ENCODE measurements at regions not wholly inside any gene's neighbourhood (a gene's known extent, or its start where the extent isn't known, plus 50 kb on each side); places are given as distances from the start of the nearest gene placed in this dataset.
"Not testable (repeated sequence)": the region's sequence is repeated elsewhere in the genome, so short reads cannot be mapped to it uniquely, and the experiment has no call there.

DNA sequence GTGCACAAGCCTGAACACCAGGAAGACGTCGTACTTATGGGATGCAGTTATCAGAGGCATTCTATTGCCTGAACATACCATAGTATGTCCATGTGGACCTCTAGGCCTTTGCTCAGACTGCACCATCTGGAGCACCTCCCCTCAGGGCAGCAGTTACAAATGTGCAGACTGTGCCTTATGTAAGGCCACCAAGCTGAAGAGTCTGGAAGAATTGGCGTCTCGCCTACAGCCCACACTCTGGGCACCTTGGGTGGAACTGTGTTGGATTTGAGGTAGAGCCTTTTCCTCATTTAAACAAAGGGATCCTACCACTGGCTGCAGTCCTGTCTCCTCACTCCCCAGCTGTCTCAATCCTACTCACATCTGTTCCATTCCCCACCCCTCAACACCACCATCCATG lies 204.3 kb upstream of the FRMD6 start:
- no peak for DNase-seq

- DNase-seq = no peak
These were observed 202.7 kb upstream of the FRMD6 start for GRCh38 chr14:51448831-51449670.

- no peak for DNase-seq
These were observed 202.0 kb upstream of the FRMD6 start for GRCh38 chr14:51449681-51450080.

DNA sequence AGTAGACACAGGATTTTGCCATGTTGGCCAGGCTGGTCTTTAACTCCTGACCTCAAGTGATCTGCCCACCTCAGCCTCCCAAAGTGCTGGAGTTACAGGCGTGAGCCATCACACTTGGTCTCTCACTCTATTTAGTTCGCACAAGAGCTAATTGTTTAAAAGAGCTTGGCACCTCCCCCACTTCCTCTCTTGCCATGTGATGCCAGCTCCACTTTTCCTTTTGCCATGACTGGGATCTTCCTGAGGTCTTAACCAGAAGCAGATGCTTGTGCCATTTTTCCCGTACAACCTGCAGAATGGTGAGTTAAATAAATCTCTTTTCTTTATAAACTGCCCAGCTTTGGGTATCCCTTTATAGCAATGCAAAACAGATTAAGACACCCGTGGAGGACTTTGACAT lies 200.1 kb upstream of the FRMD6 start:
- DNase-seq = no peak

DNA sequence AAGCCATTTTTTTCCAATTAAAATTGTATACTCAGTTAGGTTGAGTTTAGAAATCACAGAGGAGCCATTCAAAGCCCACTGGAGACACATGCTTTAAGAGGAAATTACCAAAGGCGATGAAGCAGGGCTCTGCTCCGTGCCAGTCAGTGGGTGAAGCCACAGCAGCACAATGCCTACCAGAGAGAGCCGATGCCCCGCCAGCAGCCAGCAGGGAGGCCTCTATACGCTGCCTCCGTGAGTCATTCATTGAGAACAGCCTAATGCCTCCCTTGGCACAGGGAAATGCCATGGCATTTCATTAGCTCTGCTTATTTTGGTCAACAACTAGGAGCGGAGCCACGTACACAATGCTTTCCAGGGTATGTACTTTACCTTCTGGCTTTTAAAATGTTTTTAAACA lies 197.8 kb upstream of the FRMD6 start:
- DNase-seq = no peak

DNA sequence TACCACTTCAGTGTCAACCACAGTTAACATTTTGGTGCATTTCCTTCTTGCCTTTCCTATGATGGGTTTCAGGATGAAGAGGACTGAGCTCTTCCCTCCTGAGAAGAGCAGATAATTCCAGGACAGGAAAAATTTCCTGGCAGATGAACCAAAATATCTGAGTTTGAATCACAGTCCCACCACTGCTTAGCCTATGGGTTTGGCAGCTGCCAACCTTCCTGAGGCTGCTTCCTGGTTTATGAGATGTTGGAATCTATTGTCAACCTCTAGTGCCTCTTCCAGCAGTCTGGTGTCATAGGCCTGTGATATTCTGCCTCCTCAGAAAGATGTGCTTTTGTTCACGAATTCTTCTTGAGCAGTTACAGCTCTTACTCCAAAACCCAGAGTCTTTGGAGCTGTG lies 197.4 kb upstream of the FRMD6 start:
- DNase-seq = no peak

DNA sequence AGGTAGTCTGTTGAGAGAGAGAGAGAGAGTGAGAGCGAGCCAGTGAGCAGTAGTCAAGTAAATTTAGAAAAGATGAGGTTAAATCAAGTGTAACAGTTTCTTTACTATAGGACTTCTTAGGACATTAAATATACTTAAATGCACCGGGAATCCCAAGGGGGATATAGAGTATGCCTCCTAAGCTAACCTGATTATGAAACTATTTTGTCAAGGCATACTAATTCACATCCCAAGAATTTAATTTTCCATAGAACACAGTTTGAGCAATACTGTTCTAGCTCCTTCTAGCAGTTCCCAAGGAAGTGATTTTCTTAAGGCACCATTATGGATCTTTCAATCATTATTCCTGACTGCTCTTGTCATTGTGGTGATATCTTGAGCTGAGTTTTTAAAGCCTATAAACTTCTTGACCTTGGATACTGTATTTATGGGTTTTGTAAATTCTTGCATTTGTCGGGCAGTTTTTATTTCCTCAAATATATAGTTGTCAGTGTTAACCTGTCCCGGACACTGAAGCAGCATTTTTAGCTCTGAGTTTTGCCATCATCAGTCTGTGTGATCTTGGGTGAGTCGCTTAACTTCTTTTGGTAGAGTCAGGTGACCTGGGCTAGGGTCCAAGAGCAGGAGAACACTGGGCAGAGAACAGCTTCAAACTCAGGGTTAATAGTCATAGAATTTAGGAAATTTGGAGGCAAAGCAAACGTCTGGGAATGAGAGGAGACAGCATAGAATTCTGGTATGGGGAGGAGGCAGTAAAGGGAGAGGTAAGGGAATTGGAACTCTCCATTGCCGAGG lies 196.5 kb upstream of the FRMD6 start:
- DNase-seq = no peak

DNA sequence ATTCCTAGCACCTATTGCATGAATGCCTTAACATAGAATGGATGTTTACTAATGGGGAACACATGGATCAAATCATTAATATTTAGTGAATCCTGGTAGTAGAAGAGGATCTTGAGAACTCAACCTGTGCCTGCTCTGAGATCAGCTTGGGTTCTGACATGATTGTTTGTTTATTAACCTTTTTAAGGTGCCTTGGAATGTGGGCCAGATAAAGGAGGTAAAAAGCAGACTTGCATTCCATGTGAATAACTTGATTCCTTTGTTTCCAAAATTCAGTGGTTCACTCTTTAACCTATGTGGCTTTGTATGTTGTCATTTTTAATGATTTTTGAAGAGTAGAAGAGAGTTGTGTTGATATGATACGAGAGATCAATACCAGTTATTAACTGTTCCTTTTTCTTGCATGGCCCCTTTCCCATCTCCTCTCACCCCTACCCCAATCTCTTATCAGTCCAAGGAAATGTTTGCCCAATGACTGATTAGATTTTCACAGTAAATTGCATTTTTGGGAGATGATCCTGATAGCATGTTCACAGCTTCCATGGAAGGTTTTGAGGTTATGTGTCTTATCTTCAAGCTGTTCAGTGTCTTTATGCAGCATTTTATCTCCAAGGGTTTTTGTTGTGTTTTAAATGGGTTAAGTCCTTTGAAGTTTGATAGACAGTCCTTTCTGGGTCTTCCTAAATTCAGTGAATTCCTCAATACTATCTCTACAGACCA lies 193.7 kb upstream of the FRMD6 start:
- DNase-seq = no peak

- DNase-seq = no peak
These were observed 193.2 kb upstream of the FRMD6 start for GRCh38 chr14:51458563-51458955.

DNA sequence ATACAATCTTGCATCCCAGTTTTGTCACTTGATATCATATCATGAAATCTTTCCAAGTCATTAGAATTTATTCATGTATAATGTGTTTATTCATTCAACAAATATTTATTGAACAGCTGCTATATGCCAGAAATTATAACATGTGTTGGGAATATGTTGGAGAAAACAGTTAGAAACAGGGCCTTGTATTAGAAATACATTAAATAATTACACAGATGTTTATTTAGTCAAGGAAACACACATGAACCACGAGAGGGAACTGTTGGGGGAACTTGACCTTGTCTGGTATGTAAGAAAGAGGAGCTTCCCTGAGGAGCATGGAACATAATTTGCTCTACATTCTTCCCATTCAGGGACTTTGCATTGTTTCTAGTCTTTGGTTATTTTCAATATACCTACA lies 191.7 kb upstream of the FRMD6 start:
- no peak for DNase-seq

DNA sequence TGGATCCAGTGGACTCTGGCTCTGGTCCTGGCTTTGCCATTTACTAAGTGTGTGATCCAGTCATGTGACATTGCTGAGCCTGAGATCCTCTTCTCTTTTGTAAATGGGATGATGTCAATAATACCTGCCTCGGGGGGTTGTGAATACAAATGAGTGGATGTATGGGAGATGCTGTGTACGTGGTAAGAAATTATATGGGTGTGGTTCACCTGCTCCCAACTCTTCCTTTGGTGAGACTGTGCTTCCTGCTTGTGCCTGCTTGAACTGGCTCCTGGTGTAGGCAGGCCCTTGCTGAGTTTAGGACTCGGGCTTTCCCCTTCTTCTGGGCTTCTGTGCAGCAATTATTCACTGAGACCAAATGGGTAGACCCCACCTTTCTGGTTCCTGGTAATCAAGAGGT lies 189.5 kb upstream of the FRMD6 start:
- DNase-seq = no peak

- no peak for DNase-seq
These were observed 189.0 kb upstream of the FRMD6 start for GRCh38 chr14:51462706-51463105.

DNA sequence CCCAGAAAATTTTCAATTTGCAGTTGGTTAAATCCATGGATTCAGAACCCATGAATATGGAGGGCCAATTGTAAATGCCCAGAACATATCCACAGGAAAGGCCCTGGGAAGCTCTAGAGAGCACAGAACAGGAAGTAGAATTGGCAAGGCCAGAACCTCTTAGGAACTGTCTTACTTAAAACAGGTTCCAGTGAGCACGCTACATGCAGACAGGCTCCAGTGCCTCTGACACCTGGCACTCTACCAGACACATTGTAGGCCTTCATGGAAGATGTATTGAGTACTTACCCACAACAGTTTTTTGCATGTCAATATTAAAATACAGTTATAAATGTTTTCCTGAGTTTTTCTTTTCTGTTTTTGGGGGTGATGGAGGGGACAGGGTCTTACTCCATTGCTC lies 188.2 kb upstream of the FRMD6 start:
- no peak for DNase-seq

DNA sequence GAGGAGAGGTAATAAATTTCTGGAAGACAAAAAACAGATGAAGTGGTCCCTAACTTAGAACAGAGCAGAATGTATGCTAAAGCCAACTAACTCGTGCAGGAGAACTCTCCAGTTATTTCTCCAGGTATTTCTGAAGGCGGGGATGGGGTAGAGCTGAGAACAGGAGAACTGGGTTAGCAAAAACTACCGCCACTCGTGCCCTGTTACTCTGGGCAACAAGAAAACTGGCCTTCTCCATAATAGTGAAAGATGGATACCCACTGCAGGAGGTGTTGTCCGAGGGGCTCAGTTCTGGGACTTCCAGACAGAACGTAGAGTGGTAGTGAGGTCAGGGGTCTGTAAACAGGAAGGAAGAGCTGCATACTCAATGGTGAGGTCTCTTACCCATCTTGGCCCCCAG lies 187.3 kb upstream of the FRMD6 start:
- no peak for DNase-seq

- no peak for DNase-seq
These were observed 186.2 kb upstream of the FRMD6 start for GRCh38 chr14:51465486-51465885.

- not testable (repeated sequence) for DNase-seq
These were observed 184.3 kb upstream of the FRMD6 start for GRCh38 chr14:51467392-51467791.

DNA sequence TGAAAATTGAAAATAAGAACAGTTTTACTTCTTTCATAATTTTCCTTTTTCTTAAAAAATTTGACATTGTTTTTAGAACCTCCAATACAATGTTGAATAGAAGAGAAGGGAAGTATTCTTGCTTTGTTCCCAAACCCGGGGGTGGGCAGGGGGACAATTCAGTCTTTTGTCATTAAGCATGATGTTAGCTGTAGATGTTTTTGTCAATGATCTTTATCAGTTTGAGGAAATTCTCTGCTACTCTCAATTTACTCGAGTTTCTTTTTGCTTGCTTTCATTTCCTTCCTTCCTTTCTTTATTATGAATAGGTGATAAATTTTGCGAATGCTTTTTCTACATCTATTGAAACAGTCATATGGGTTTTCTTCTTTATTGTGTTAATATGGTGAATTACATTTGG lies 183.2 kb upstream of the FRMD6 start:
- no peak for DNase-seq

DNA sequence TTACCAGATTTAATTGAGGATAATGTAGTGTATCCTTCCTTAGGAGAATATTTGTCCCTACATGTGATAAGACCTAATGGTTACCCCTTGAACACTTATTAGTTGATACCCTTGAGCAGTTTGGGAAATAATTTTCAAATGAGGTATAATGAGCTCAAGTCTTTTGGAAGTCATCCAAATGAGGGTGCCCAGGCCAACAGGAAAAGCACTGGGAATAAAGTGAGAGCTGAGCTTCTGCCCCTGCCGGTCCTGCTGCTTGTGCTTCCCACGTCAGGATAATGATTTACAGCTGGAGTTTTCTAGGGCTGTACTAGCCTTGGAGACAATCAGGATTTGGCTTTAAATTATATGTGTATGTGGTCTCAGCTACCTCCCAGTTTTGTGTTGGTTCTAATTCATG lies 178.8 kb upstream of the FRMD6 start:
- no peak for DNase-seq

DNA sequence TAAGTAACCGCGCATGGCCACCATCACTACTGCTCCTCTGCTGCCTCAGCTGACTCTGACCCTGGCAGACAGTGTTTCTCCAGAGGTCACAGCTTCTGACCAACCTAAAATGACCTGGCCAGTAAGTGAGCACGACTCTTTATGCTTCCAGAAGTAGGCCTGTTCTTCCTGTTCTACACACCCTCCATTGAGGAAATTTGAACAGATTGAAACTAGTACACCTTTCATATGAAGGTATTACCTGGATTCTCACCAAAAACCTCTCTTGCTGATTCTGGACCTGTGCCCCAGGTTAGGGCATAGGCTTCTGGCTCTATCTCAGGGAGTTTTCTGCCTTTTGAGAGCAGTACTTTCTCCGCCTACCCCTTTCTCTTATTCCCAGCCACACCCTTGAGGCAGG lies 178.4 kb upstream of the FRMD6 start:
- no peak for DNase-seq

DNA sequence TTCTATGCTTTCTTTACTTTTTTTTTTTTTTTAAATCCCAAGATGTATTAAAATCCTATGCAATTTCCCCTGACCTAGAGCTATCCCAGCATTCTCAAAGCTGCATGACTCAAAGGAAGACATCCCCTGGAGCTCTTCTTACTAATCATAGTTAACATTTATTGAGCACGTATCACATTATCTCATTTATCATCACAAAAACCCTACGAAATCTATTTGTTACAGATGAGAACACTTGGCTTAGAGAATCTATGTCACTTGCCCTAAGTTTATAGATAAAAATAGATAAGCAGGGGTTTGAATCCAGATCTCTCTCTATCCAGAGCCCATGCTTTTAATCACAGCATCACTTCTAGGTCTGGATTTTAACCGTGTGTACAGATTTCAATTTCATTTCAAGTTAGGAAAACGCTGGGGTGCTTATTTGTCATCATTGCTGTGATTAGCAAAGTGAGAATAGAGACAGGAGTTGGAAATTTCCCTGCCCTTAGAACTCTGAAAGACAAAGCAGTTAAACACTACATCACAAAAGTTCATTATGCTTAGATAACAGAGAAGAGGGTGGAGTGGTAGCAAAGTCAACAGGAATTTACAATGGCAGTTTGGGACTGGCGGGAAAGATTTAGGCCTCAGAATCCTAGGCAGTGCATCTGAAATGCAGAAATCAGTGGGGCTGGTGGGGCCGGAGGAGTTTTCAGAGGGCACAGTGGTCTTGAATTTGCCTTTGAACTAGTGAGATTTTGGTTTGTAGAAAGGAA lies 177.7 kb upstream of the FRMD6 start:
- DNase-seq = no peak

- DNase-seq = no peak
These were observed 176.9 kb upstream of the FRMD6 start for GRCh38 chr14:51474854-51475253.

DNA sequence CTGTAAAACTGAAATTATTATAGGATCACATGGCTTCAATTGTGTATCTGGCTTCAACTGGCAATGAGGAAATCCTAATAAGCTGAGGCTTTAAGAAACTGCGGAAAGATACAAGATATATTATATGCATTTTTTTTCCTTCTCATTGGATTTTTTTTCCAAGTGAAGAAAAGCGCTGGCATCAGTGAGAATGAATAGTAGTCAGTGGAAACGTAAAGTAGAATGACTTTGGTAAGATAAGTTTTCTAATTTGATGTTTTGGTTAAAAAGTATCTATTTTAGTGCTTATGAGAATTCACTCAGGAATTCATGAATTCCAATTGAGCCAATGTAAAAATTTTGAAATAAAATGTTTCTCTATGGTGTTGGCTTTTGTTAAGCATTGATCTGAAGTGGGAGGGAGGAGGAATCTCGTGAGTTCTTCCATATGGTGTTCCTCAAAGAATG lies 173.5 kb upstream of the FRMD6 start:
- DNase-seq = no peak

Data from CD4-positive, alpha-beta T cell treated with Interleukin-15 for 1 hour (primary cell).